SH-SY5Y (cell line): ENCODE measurements at regions not wholly inside any gene's neighbourhood (a gene's known extent, or its start where the extent isn't known, plus 50 kb on each side); places are given as distances from the start of the nearest gene placed in this dataset.

ENCODE experiments used
- GATA2 ChIP-seq: IDR thresholded peaks from 2 replicates; pipeline ENCODE4 v1.6.1; 2011; ENCODE audit warnings: mild to moderate bottlenecking, low read depth, low read length
- GATA3 ChIP-seq: IDR thresholded peaks from 2 replicates; pipeline ENCODE4 v1.6.1; 2011; ENCODE audit warnings: low read depth, mild to moderate bottlenecking, low read length, moderate library complexity

GRCh38 chr20:7410150-7410549 is 530.1 kb downstream of the HAO1 start:
- TF ChIP-seq GATA2 (no peak), GATA3 (no peak)
